Neural cell (in vitro differentiated cells): ENCODE measurements at regions not wholly inside any gene's neighbourhood (a gene's known extent, or its start where the extent isn't known, plus 50 kb on each side); places are given as distances from the start of the nearest gene placed in this dataset.

Source experiments
- H2AFZ ChIP-seq: fragments of 200-600, 300-800 bp; sonication (generic), shearing (Covaris generic); 2 replicates; pipeline ENCODE4 v1.6.0; 2014; ENCODE audit warnings: low read depth, mild to moderate bottlenecking, antibody characterized with exemption, low read length, moderate library complexity
- H3F3A ChIP-seq: fragments of 200-600 bp; shearing (Covaris generic); 2 replicates; pipeline ENCODE4 v1.6.1; 2016; ENCODE audit warnings: mild to moderate bottlenecking, moderate library complexity, mixed read lengths, antibody characterized with exemption, low read length; ENCODE audit not compliant: insufficient read depth, poor library complexity, severe bottlenecking
- H3K27ac ChIP-seq: fragments of 200-600, 300-800 bp; sonication (generic), shearing (Covaris generic); 2 replicates; pipeline ENCODE4 v1.5.1; 2014; ENCODE audit warnings: mild to moderate bottlenecking, low read length, moderate library complexity
- H3K27me3 ChIP-seq: fragments of 300-800, 200-600 bp; sonication (generic), shearing (Covaris generic); 2 replicates; pipeline ENCODE4 v1.6.0; 2014; ENCODE audit warnings: mild to moderate bottlenecking, low read depth, low read length, moderate library complexity; ENCODE audit not compliant: insufficient read depth
- H3K36me3 ChIP-seq: fragments of 300-800, 200-600 bp; sonication (generic), shearing (Covaris generic); 2 replicates; pipeline ENCODE4 v1.5.1; 2014; ENCODE audit warnings: mild to moderate bottlenecking, antibody characterized with exemption, low read length, moderate library complexity; ENCODE audit not compliant: insufficient read depth
- H3K4me2 ChIP-seq: fragments of 300-800, 200-600 bp; sonication (generic), shearing (Covaris generic); 2 replicates; pipeline ENCODE4 v1.6.0; 2014; ENCODE audit warnings: mild to moderate bottlenecking, low read length
- H3K4me3 ChIP-seq: fragments of 300-800, 200-600 bp; sonication (generic), shearing (Covaris generic); 2 replicates; pipeline ENCODE4 v1.5.1; 2014; ENCODE audit warnings: mild to moderate bottlenecking, low read length, moderate library complexity
- H3K79me2 ChIP-seq: fragments of 200-600 bp; shearing (Covaris generic); replicated peaks from 2 replicates; pipeline ENCODE4 v1.6.0; 2014; ENCODE audit warnings: mild to moderate bottlenecking, low read length, moderate library complexity; ENCODE audit not compliant: insufficient read depth
- H3K9ac ChIP-seq: fragments of 300-800, 200-600 bp; sonication (generic), shearing (Covaris generic); 2 replicates; pipeline ENCODE4 v1.6.1; 2016; ENCODE audit warnings: mild to moderate bottlenecking, low read length, mixed read lengths
- H3K9me2 ChIP-seq: fragments of 200-600 bp; shearing (Covaris generic); 2 replicates; pipeline ENCODE4 v1.6.1; 2016; ENCODE audit warnings: mild to moderate bottlenecking, low read length, mixed read lengths; ENCODE audit not compliant: insufficient read depth
- H3K9me3 ChIP-seq: fragments of 200-600, 300-800 bp; sonication (generic), shearing (Covaris generic); 2 replicates; pipeline ENCODE4 v1.6.1; 2016; ENCODE audit warnings: mild to moderate bottlenecking, mixed run types, low read length, moderate library complexity, mixed read lengths
- H4K20me1 ChIP-seq: fragments of 200-600 bp; shearing (Covaris generic); 2 replicates; pipeline ENCODE4 v1.6.1; 2016; ENCODE audit warnings: mild to moderate bottlenecking, mixed run types; ENCODE audit not compliant: insufficient read depth
- CTCF ChIP-seq: fragments of 450-650 bp; IDR thresholded peaks from 2 replicates; pipeline ENCODE4 v1.5.1; 2014; ENCODE audit warnings: antibody characterized with exemption, mild to moderate bottlenecking, moderate library complexity; ENCODE audit not compliant: poor library complexity, severe bottlenecking
- EP300 ChIP-seq: fragments of 450-650 bp; conservative IDR thresholded peaks from 2 replicates; pipeline ENCODE4 v1.6.1; 2014; ENCODE audit warnings: antibody characterized with exemption, mild to moderate bottlenecking, moderate library complexity; ENCODE audit not compliant: poor library complexity, severe bottlenecking
- EZH2 ChIP-seq: fragments of 200-600, 300-800 bp; shearing (Covaris generic), sonication (generic); IDR thresholded peaks from 2 replicates; pipeline ENCODE4 v1.6.1; 2014; ENCODE audit warnings: antibody characterized with exemption, low read length, borderline replicate concordance, mild to moderate bottlenecking; ENCODE audit not compliant: insufficient read depth, poor library complexity, severe bottlenecking
- MXI1 ChIP-seq: fragments of 450-650 bp; conservative IDR thresholded peaks from 2 replicates; pipeline ENCODE4 v1.6.1; 2014; ENCODE audit warnings: antibody characterized with exemption, mild to moderate bottlenecking; ENCODE audit not compliant: poor library complexity, severe bottlenecking
- POLR2AphosphoS5 ChIP-seq: IDR thresholded peaks from 2 replicates; pipeline ENCODE4 v1.6.1; 2012
- RAD21 ChIP-seq: fragments of 450-650 bp; conservative IDR thresholded peaks from 2 replicates; pipeline ENCODE4 v1.6.1; 2014; ENCODE audit warnings: antibody characterized with exemption, mild to moderate bottlenecking, moderate library complexity
- SMC3 ChIP-seq: fragments of 450-650 bp; conservative IDR thresholded peaks from 2 replicates; pipeline ENCODE4 v1.6.1; 2014; ENCODE audit warnings: antibody characterized with exemption, mild to moderate bottlenecking, moderate library complexity; ENCODE audit not compliant: poor library complexity
- TAF1 ChIP-seq: IDR thresholded peaks from 2 replicates; pipeline ENCODE4 v1.6.1; 2012; ENCODE audit warnings: low read depth
- TF ChIP-seq, protein P1 (sequence below): IDR thresholded peaks from 2 replicates; pipeline ENCODE4 v1.6.1; 2012; ENCODE audit warnings: borderline replicate concordance

- Histone ChIP-seq H3K4me2 (no peak overlapping the region), H3K9ac (no peak overlapping the region), H3K79me2 (no peaks in the 10 kb centered on the region), H3K9me3 (no peaks in the 10 kb centered on the region), H3K27me3 (no peaks in the 10 kb centered on the region), H3K36me3 (no peaks in the 10 kb centered on the region), H3K4me3 (no peak overlapping the region), H4K20me1 (no peaks in the 10 kb centered on the region), H3K9me2 (no peaks in the 10 kb centered on the region), H3F3A (no peaks in the 10 kb centered on the region), H3K27ac (no peak overlapping the region), H2AFZ (no peak overlapping the region)
- TF ChIP-seq, protein P1, sequence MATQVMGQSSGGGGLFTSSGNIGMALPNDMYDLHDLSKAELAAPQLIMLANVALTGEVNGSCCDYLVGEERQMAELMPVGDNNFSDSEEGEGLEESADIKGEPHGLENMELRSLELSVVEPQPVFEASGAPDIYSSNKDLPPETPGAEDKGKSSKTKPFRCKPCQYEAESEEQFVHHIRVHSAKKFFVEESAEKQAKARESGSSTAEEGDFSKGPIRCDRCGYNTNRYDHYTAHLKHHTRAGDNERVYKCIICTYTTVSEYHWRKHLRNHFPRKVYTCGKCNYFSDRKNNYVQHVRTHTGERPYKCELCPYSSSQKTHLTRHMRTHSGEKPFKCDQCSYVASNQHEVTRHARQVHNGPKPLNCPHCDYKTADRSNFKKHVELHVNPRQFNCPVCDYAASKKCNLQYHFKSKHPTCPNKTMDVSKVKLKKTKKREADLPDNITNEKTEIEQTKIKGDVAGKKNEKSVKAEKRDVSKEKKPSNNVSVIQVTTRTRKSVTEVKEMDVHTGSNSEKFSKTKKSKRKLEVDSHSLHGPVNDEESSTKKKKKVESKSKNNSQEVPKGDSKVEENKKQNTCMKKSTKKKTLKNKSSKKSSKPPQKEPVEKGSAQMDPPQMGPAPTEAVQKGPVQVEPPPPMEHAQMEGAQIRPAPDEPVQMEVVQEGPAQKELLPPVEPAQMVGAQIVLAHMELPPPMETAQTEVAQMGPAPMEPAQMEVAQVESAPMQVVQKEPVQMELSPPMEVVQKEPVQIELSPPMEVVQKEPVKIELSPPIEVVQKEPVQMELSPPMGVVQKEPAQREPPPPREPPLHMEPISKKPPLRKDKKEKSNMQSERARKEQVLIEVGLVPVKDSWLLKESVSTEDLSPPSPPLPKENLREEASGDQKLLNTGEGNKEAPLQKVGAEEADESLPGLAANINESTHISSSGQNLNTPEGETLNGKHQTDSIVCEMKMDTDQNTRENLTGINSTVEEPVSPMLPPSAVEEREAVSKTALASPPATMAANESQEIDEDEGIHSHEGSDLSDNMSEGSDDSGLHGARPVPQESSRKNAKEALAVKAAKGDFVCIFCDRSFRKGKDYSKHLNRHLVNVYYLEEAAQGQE: no peak
- TF ChIP-seq TAF1 (no peak), EP300 (no peak), CTCF (no peak), SMC3 (no peak), RAD21 (no peak), MXI1 (no peak)
Measured at GRCh38 chr11:27237643-27238042, 125.4 kb downstream of the CCDC34 start.

- H3K36me3 ChIP-seq: no peaks in the 10 kb centered on the region
- H3K27me3 ChIP-seq: no peaks in the 10 kb centered on the region
- H3K4me2 ChIP-seq: no peak overlapping the region
- TF ChIP-seq, protein P1: no peak
- no peak for TF ChIP-seq EP300
- no peak for TF ChIP-seq CTCF
- TF ChIP-seq RAD21: no peak
- TF ChIP-seq POLR2AphosphoS5: no peak
- no peak for TF ChIP-seq MXI1
- TF ChIP-seq SMC3: no peak
- TF ChIP-seq EZH2: no peak
- no peak for TF ChIP-seq TAF1
- no peaks in the 10 kb centered on the region for H3K9me3 ChIP-seq
- no peaks in the 10 kb centered on the region for H4K20me1 ChIP-seq
- no peak overlapping the region for H2AFZ ChIP-seq
- no peak overlapping the region for H3K4me3 ChIP-seq
- no peaks in the 10 kb centered on the region for H3F3A ChIP-seq
- no peaks in the 10 kb centered on the region for H3K9me2 ChIP-seq
- H3K9ac ChIP-seq: no peak overlapping the region
- H3K79me2 ChIP-seq: no peaks in the 10 kb centered on the region
- H3K27ac ChIP-seq: no peak overlapping the region
Measured at GRCh38 chr11:27234961-27235360, 128.1 kb downstream of the CCDC34 start.
